ENCODE measurements at regions not wholly inside any gene's neighbourhood (a gene's known extent, or its start where the extent isn't known, plus 50 kb on each side); places are given as distances from the start of the nearest gene placed in this dataset.

DNA sequence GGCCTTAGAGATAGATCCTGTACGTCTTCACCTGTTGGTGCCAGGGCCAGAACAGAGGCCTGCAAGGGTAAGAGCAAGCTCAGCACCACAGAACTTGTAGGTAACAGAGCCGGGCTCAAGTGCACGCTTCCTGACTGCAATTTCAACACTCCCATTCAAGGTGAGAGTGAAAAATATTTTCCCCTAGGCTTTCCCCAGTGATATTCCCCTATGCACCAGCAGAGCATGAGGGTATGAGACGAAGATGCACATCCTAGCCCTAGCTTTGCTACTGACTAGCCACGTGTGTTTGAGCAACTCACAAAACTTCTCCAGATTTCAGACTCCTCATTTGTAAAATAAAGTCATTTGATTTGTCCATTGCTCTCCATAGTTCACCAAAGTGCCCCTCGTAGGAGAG lies 411.6 kb downstream of the ZNF521 start (continued):
- no peak for TF ChIP-seq FOXA1 (IDR thresholded peaks at IDR 0.05)

DNA sequence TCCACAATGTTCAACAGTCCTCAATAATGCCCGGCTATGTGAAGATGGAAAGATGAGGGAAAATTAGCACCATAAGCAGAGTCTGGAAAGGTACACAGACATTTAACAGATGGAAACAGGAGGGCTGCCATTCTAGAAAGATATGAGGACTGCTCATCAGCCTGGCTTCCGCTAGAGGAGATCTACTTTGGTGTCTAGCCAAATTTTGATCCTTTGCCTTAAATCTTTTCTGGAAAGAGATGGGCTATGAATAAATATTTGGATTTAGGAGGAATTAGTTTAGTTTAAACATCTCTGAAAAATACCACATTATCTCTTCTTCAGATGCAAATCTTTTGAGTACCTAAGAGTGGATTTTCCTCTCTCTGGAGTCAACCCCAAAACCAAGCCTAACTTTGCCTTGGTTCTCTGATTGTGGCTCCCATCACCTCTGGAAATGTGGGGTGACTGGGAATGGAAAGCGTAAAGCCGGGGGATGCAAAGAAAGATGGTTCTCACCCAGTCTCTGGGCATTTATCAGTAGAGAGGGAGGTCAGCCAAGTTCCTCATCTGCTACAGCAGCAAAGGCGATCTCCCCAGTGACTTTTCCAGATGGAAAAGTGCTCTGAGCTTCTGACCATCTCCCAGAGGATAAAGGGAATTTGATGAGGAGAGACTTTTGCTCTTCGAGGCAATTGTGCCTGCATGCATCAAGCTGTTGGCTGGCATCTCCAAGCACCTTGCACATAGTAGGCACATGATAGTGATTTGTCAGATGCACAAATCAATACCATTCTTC lies 410.6 kb downstream of the ZNF521 start:
- 68% methylated on average over 6 of the region's 6 CpGs for WGBS
- no peak for DNase-seq (ENCODE audit: low spot score)

DNA sequence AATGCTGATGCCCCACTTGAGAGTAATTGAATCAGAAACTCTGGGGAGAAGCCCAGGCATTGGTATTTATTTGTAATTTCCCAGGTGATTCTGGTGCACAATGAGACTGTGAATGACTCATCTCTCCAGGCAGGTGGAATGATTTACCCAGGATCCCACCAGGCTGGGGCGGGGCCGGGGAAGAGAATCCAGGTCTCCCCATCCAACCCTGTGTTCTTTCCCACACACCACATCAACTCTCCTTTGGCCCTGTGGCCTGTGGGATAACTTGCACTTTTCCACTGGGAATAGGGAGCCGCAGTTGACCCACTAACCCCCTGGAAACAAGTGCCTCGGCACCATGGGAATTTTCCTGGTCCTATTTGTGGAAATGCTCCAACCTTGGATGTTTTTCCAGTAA lies 409.8 kb downstream of the ZNF521 start:
- no peak for DNase-seq (ENCODE audit: low spot score)
- Histone ChIP-seq H3K9ac (ENCODE audit: low read depth in 1 of 2, low read length in 2 of 2) (no peak overlapping the region), H3K4me1 (ENCODE audit: control insufficient read depth in 4 of 4, insufficient read depth in 4 of 4, low read length in 3 of 4) (no peaks in the 10 kb centered on the region), H3K9me3 (ENCODE audit: control insufficient read depth in 4 of 4, low read length in 3 of 4) (no peaks in the 10 kb centered on the region), H3K27ac (ENCODE audit: low read depth in 1 of 2, low read length in 2 of 2) (no peak overlapping the region), H3K27me3 (ENCODE audit: control insufficient read depth in 4 of 4, insufficient read depth in 4 of 4, low read length in 3 of 4) (no peaks in the 10 kb centered on the region), H3K4me3 (ENCODE audit: low read depth in 1 of 3, low read length in 3 of 3) (no peak overlapping the region), H3K36me3 (ENCODE audit: control insufficient read depth in 4 of 4, insufficient read depth in 3 of 4, low read depth in 1 of 4, low read length in 3 of 4) (no peaks in the 10 kb centered on the region)
- 79% methylated on average over 4 of the region's 4 CpGs for WGBS
- TF ChIP-seq GABPA (IDR thresholded peaks at IDR 0.05 in 1 of 2, conservative IDR thresholded peaks at IDR 0.05 in 1 of 2) (no peak), RAD21 (IDR thresholded peaks at IDR 0.05) (no peak), NR2F2 (IDR thresholded peaks at IDR 0.05) (no peak), SP1 (IDR thresholded peaks at IDR 0.05) (no peak), HNF4G (IDR thresholded peaks at IDR 0.05) (no peak), TAF1 (conservative IDR thresholded peaks at IDR 0.05) (no peak), FOXA1 (IDR thresholded peaks at IDR 0.05) (no peak), JUND (IDR thresholded peaks at IDR 0.05) (no peak), HNF4A (conservative IDR thresholded peaks at IDR 0.05) (no peak), YY1 (IDR thresholded peaks at IDR 0.05) (no peak), FOXA2 (IDR thresholded peaks at IDR 0.05) (no peak), EGR1 (IDR thresholded peaks at IDR 0.05; ENCODE audit: low read depth in 2 of 2) (no peak), RXRA (IDR thresholded peaks at IDR 0.05) (no peak)
- TF ChIP-seq, protein P1, sequence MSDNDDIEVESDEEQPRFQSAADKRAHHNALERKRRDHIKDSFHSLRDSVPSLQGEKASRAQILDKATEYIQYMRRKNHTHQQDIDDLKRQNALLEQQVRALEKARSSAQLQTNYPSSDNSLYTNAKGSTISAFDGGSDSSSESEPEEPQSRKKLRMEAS (IDR thresholded peaks at IDR 0.05), result no peak
- TF ChIP-seq, protein P2, sequence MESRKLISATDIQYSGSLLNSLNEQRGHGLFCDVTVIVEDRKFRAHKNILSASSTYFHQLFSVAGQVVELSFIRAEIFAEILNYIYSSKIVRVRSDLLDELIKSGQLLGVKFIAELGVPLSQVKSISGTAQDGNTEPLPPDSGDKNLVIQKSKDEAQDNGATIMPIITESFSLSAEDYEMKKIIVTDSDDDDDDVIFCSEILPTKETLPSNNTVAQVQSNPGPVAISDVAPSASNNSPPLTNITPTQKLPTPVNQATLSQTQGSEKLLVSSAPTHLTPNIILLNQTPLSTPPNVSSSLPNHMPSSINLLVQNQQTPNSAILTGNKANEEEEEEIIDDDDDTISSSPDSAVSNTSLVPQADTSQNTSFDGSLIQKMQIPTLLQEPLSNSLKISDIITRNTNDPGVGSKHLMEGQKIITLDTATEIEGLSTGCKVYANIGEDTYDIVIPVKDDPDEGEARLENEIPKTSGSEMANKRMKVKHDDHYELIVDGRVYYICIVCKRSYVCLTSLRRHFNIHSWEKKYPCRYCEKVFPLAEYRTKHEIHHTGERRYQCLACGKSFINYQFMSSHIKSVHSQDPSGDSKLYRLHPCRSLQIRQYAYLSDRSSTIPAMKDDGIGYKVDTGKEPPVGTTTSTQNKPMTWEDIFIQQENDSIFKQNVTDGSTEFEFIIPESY (IDR thresholded peaks at IDR 0.05), result no peak

More for the DNA sequence above, 410.6 kb downstream of the ZNF521 start:
- no peaks in the 10 kb centered on the region for H3K4me1 ChIP-seq (ENCODE audit: control insufficient read depth in 4 of 4, insufficient read depth in 4 of 4, low read length in 3 of 4)
- H3K4me3 ChIP-seq (ENCODE audit: low read depth in 1 of 3, low read length in 3 of 3), result no peak overlapping the region
- no peak overlapping the region for H3K27ac ChIP-seq (ENCODE audit: low read depth in 1 of 2, low read length in 2 of 2)
- TF ChIP-seq EGR1 (IDR thresholded peaks at IDR 0.05; ENCODE audit: low read depth in 2 of 2), result no peak
- TF ChIP-seq, protein P3, sequence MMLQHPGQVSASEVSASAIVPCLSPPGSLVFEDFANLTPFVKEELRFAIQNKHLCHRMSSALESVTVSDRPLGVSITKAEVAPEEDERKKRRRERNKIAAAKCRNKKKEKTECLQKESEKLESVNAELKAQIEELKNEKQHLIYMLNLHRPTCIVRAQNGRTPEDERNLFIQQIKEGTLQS (IDR thresholded peaks at IDR 0.05), result no peak
- TF ChIP-seq, protein P4, sequence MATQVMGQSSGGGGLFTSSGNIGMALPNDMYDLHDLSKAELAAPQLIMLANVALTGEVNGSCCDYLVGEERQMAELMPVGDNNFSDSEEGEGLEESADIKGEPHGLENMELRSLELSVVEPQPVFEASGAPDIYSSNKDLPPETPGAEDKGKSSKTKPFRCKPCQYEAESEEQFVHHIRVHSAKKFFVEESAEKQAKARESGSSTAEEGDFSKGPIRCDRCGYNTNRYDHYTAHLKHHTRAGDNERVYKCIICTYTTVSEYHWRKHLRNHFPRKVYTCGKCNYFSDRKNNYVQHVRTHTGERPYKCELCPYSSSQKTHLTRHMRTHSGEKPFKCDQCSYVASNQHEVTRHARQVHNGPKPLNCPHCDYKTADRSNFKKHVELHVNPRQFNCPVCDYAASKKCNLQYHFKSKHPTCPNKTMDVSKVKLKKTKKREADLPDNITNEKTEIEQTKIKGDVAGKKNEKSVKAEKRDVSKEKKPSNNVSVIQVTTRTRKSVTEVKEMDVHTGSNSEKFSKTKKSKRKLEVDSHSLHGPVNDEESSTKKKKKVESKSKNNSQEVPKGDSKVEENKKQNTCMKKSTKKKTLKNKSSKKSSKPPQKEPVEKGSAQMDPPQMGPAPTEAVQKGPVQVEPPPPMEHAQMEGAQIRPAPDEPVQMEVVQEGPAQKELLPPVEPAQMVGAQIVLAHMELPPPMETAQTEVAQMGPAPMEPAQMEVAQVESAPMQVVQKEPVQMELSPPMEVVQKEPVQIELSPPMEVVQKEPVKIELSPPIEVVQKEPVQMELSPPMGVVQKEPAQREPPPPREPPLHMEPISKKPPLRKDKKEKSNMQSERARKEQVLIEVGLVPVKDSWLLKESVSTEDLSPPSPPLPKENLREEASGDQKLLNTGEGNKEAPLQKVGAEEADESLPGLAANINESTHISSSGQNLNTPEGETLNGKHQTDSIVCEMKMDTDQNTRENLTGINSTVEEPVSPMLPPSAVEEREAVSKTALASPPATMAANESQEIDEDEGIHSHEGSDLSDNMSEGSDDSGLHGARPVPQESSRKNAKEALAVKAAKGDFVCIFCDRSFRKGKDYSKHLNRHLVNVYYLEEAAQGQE (IDR thresholded peaks at IDR 0.05), result no peak
- no peak for TF ChIP-seq RXRA (IDR thresholded peaks at IDR 0.05)
- TF ChIP-seq, protein P2 (IDR thresholded peaks at IDR 0.05), result no peak
- TF ChIP-seq FOXA2 (IDR thresholded peaks at IDR 0.05), result no peak
- TF ChIP-seq TAF1 (conservative IDR thresholded peaks at IDR 0.05), result no peak
- TF ChIP-seq RAD21 (IDR thresholded peaks at IDR 0.05), result no peak
- no peak for TF ChIP-seq HNF4A (conservative IDR thresholded peaks at IDR 0.05)
- no peak for TF ChIP-seq YY1 (IDR thresholded peaks at IDR 0.05)
- TF ChIP-seq NR2F2 (IDR thresholded peaks at IDR 0.05), result no peak
- no peak for TF ChIP-seq GABPA (IDR thresholded peaks at IDR 0.05 in 1 of 2, conservative IDR thresholded peaks at IDR 0.05 in 1 of 2)
- TF ChIP-seq JUND (IDR thresholded peaks at IDR 0.05), result no peak
- no peak overlapping the region for H3K9ac ChIP-seq (ENCODE audit: low read depth in 1 of 2, low read length in 2 of 2)
- no peaks in the 10 kb centered on the region for H3K9me3 ChIP-seq (ENCODE audit: control insufficient read depth in 4 of 4, low read length in 3 of 4)
- no peaks in the 10 kb centered on the region for H3K27me3 ChIP-seq (ENCODE audit: control insufficient read depth in 4 of 4, insufficient read depth in 4 of 4, low read length in 3 of 4)
- no peaks in the 10 kb centered on the region for H3K36me3 ChIP-seq (ENCODE audit: control insufficient read depth in 4 of 4, insufficient read depth in 3 of 4, low read depth in 1 of 4, low read length in 3 of 4)

Data from liver (tissue), 7 donors.